Smooth muscle cell (in vitro differentiated cells): ENCODE measurements at regions not wholly inside any gene's neighbourhood (a gene's known extent, or its start where the extent isn't known, plus 50 kb on each side); places are given as distances from the start of the nearest gene placed in this dataset.

ENCODE experiments used
- DNase-seq: peaks from one replicate; lab custom pipeline; 2025; ENCODE audit not compliant: unreplicated experiment; lab: John Stamatoyannopoulos, UW
- H2AFZ ChIP-seq: fragments of 200-600 bp; sonication (generic); 2 replicates; pipeline ENCODE4 v1.6.0; 2016; ENCODE audit warnings: antibody characterized with exemption, low read depth, mild to moderate bottlenecking
- H3F3A ChIP-seq: fragments of 200-600 bp; sonication (generic); 2 replicates; pipeline ENCODE4 v1.6.0; 2017; ENCODE audit warnings: antibody characterized with exemption, low read depth
- H3K27ac ChIP-seq: fragments of 200-600 bp; sonication (generic); 2 replicates; pipeline ENCODE4 v1.5.1; 2016; ENCODE audit warnings: low read depth, mild to moderate bottlenecking
- H3K27me3 ChIP-seq: fragments of 200-600 bp; sonication (generic); 2 replicates; pipeline ENCODE4 v1.6.1; 2016; ENCODE audit warnings: low read depth, mild to moderate bottlenecking
- H3K36me3 ChIP-seq: fragments of 200-600 bp; sonication (generic); 2 replicates; pipeline ENCODE4 v1.5.1; 2016; ENCODE audit warnings: low read depth
- H3K4me1 ChIP-seq: fragments of 200-600 bp; sonication (generic); 2 replicates; pipeline ENCODE4 v1.5.1; 2016; ENCODE audit warnings: low read depth
- H3K4me2 ChIP-seq: fragments of 200-600 bp; sonication (generic); 2 replicates; pipeline ENCODE4 v1.6.0; 2016; ENCODE audit warnings: mild to moderate bottlenecking
- H3K4me3 ChIP-seq: fragments of 200-600 bp; sonication (generic); 2 replicates; pipeline ENCODE4 v1.5.1; 2016; ENCODE audit warnings: mild to moderate bottlenecking
- H3K79me2 ChIP-seq: fragments of 200-600 bp; sonication (generic); 2 replicates; pipeline ENCODE4 v1.6.0; 2016; ENCODE audit warnings: low read depth, mild to moderate bottlenecking
- H3K9ac ChIP-seq: fragments of 200-600 bp; sonication (generic); 2 replicates; pipeline ENCODE4 v1.6.0; 2016; ENCODE audit warnings: low read depth
- H3K9me3 ChIP-seq: fragments of 200-600 bp; sonication (generic); replicated peaks from 2 replicates; pipeline ENCODE4 v1.5.1; 2016; ENCODE audit warnings: low read depth
- H4K20me1 ChIP-seq: fragments of 200-600 bp; sonication (generic); 2 replicates; pipeline ENCODE4 v1.6.0; 2016; ENCODE audit warnings: low read depth
- CTCF ChIP-seq: fragments of 200-600 bp; sonication (generic); IDR thresholded peaks from 2 replicates; pipeline ENCODE4 v1.5.1; 2017; ENCODE audit warnings: borderline replicate concordance, mild to moderate bottlenecking, antibody characterized with exemption; ENCODE audit not compliant: insufficient read depth, poor library complexity, severe bottlenecking
- WGBS: methylation state at CpG from one replicate; pipeline ENCODE4 v1.1.7; 2016; ENCODE audit warnings: low lambda C conversion rate; 5-methylcytosine and 5-hydroxymethylcytosine counted together

- no peaks in the 10 kb centered on the region for H3K36me3 ChIP-seq
- H3K27me3 ChIP-seq, result no peaks in the 10 kb centered on the region
- H3K4me3 ChIP-seq, result no peak overlapping the region
- H3F3A ChIP-seq, result no peaks in the 10 kb centered on the region
- TF ChIP-seq CTCF, result no peak
- DNase-seq, result no peak
- H3K79me2 ChIP-seq, result no peaks in the 10 kb centered on the region
- WGBS, result 57% methylated on average over 6 of the region's 6 CpGs
- no peaks in the 10 kb centered on the region for H4K20me1 ChIP-seq
- no peaks in the 10 kb centered on the region for H3K4me1 ChIP-seq
- no peak overlapping the region for H3K9ac ChIP-seq
- H3K9me3 ChIP-seq, result no peaks in the 10 kb centered on the region
- H2AFZ ChIP-seq, result no peak overlapping the region
- no peak overlapping the region for H3K27ac ChIP-seq
- no peak overlapping the region for H3K4me2 ChIP-seq
These were observed 53.3 kb upstream of the DCC start for GRCh38 chr18:52286675-52287074.

GRCh38 chr18:52287151-52287550 is 52.8 kb upstream of the DCC start:
- Histone ChIP-seq H3K4me1 (no peaks in the 10 kb centered on the region), H3F3A (no peaks in the 10 kb centered on the region), H3K9me3 (no peaks in the 10 kb centered on the region), H3K27ac (no peak overlapping the region), H3K9ac (no peak overlapping the region), H4K20me1 (no peaks in the 10 kb centered on the region), H2AFZ (no peak overlapping the region), H3K27me3 (no peaks in the 10 kb centered on the region), H3K79me2 (no peaks in the 10 kb centered on the region), H3K4me2 (no peak overlapping the region), H3K36me3 (no peaks in the 10 kb centered on the region), H3K4me3 (no peak overlapping the region)
- WGBS, result 4% methylated on average over 1 of the region's 1 CpG
- DNase-seq, result no peak
- TF ChIP-seq CTCF, result no peak

- DNase-seq, result no peak
- no peaks in the 10 kb centered on the region for H3K9me3 ChIP-seq
- no peaks in the 10 kb centered on the region for H3K36me3 ChIP-seq
- WGBS, result 36% methylated on average over 7 of the region's 7 CpGs
- H3K4me3 ChIP-seq, result no peak overlapping the region
- no peaks in the 10 kb centered on the region for H3K79me2 ChIP-seq
- no peaks in the 10 kb centered on the region for H3K4me1 ChIP-seq
- no peak overlapping the region for H3K27ac ChIP-seq
- H3K9ac ChIP-seq, result no peak overlapping the region
- H3K27me3 ChIP-seq, result no peaks in the 10 kb centered on the region
- TF ChIP-seq CTCF, result peak; percentile 77
- H4K20me1 ChIP-seq, result no peaks in the 10 kb centered on the region
- no peak overlapping the region for H3K4me2 ChIP-seq
- no peak overlapping the region for H2AFZ ChIP-seq
- H3F3A ChIP-seq, result no peaks in the 10 kb centered on the region
These were observed 51.5 kb upstream of the DCC start for GRCh38 chr18:52288403-52289004.

- H3K4me1 ChIP-seq, result no peaks in the 10 kb centered on the region
- no peaks in the 10 kb centered on the region for H3K9me3 ChIP-seq
- H2AFZ ChIP-seq, result no peak overlapping the region
- H4K20me1 ChIP-seq, result no peaks in the 10 kb centered on the region
- 100% methylated on average over 1 of the region's 1 CpG for WGBS
- H3K4me3 ChIP-seq, result no peak overlapping the region
- H3K9ac ChIP-seq, result no peak overlapping the region
- H3K36me3 ChIP-seq, result no peaks in the 10 kb centered on the region
- no peak overlapping the region for H3K4me2 ChIP-seq
- no peaks in the 10 kb centered on the region for H3K79me2 ChIP-seq
- no peak for TF ChIP-seq CTCF
- H3K27me3 ChIP-seq, result no peaks in the 10 kb centered on the region
- H3K27ac ChIP-seq, result no peak overlapping the region
- DNase-seq, result no peak
- no peaks in the 10 kb centered on the region for H3F3A ChIP-seq
These were observed 50.6 kb upstream of the DCC start for GRCh38 chr18:52289392-52289791.
